ENCODE measurements at regions not wholly inside any gene's neighbourhood (a gene's known extent, or its start where the extent isn't known, plus 50 kb on each side); places are given as distances from the start of the nearest gene placed in this dataset.

DNA sequence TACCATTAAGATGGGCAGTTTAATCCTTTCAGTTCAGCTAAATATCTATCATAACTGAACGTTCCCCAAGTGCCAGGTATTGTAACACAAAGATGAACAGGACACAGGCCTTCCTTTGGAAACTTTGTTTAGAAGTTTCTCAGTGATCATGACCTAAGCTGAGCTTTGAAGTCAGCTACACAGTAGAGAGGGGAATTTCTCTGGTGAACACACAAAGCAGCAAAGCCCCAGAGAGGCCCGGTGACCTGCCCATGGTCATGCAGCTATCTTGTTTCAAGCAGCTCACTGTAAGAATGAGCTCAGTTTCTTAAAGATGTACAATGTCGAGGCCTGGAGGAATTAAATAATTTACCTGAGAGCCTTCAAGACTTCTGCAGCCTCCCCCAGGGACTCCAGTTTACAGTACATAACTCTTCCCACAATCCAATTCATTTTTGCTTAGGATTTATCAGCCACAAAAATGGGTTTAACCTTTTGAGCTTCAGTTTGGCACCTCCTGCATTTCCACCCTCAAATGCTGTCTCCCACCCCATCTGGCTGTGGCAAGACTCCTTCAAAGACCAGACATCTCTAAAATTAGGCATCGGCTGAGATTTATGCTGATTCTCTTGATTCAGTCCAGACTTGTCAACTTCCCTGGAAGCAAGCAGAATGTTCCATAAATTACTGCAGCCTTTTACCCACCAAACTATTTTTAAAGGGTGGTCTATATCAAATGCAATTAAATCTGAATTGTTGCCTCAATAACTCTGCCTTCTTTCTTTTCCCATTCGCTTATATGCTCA is 325.6 kb downstream of the TXNL1 start (continued):
- no peak for TF ChIP-seq JUND (IDR thresholded peaks at IDR 0.05; ENCODE audit: low read length)
- no peak for TF ChIP-seq CREB1 (IDR thresholded peaks at IDR 0.05)
- no peak for TF ChIP-seq CBX8 (IDR thresholded peaks at IDR 0.05; ENCODE audit: borderline replicate concordance, low read depth, low read length)
- TF ChIP-seq POLR2AphosphoS5 (IDR thresholded peaks at IDR 0.05; ENCODE audit: low read depth, low read length): no peak
- TF ChIP-seq, protein P1, sequence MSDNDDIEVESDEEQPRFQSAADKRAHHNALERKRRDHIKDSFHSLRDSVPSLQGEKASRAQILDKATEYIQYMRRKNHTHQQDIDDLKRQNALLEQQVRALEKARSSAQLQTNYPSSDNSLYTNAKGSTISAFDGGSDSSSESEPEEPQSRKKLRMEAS (IDR thresholded peaks at IDR 0.05): no peak
- TF ChIP-seq KDM1A (IDR thresholded peaks at IDR 0.05; ENCODE audit: borderline replicate concordance, low read length): no peak
- no peak for TF ChIP-seq BACH1 (IDR thresholded peaks at IDR 0.05; ENCODE audit: low read length)

Data from H1 (cell line).